H4 (cell line): ENCODE measurements at regions not wholly inside any gene's neighbourhood (a gene's known extent, or its start where the extent isn't known, plus 50 kb on each side); places are given as distances from the start of the nearest gene placed in this dataset.

ENCODE experiments used
- DNase-seq: peaks from one replicate; pipeline ENCODE4 v3.0.0-alpha.2; 2015; ENCODE audit warnings: low spot score

GRCh38 chr5:155839251-155840037 lies 487.5 kb upstream of the SGCD start:
- DNase-seq, result no peak

- DNase-seq, result no peak
Measured at GRCh38 chr5:155844542-155844941, 482.4 kb upstream of the SGCD start.

GRCh38 chr5:155850370-155850769 lies 476.6 kb upstream of the SGCD start:
- DNase-seq, result no peak

- DNase-seq, result no peak
Measured at GRCh38 chr5:155866971-155867370, 460.0 kb upstream of the SGCD start.

- DNase-seq, result no peak
Measured at GRCh38 chr5:155867522-155868088, 459.4 kb upstream of the SGCD start.

- no peak for DNase-seq
Measured at GRCh38 chr5:155870636-155871035, 456.3 kb upstream of the SGCD start.

GRCh38 chr5:155871623-155872022 lies 455.3 kb upstream of the SGCD start:
- DNase-seq, result no peak

GRCh38 chr5:155872629-155873220 lies 454.2 kb upstream of the SGCD start:
- no peak for DNase-seq

- DNase-seq, result no peak
Measured at GRCh38 chr5:155878991-155879575, 447.9 kb upstream of the SGCD start.

- DNase-seq, result no peak
Measured at GRCh38 chr5:155884041-155884440, 442.9 kb upstream of the SGCD start.

- DNase-seq, result no peak
Measured at GRCh38 chr5:155885199-155885598, 441.8 kb upstream of the SGCD start.

GRCh38 chr5:155886311-155887031 lies 440.5 kb upstream of the SGCD start:
- no peak for DNase-seq

- DNase-seq, result no peak
Measured at GRCh38 chr5:155895484-155895883, 431.5 kb upstream of the SGCD start.

- DNase-seq, result no peak
Measured at GRCh38 chr5:155897761-155898160, 429.2 kb upstream of the SGCD start.

GRCh38 chr5:155898284-155898683 lies 428.7 kb upstream of the SGCD start:
- DNase-seq, result no peak

- no peak for DNase-seq
Measured at GRCh38 chr5:155903791-155904190, 423.2 kb upstream of the SGCD start.

- DNase-seq, result no peak
Measured at GRCh38 chr5:155905364-155905763, 421.6 kb upstream of the SGCD start.

GRCh38 chr5:155906046-155906445 lies 420.9 kb upstream of the SGCD start:
- DNase-seq, result no peak

- DNase-seq, result no peak
Measured at GRCh38 chr5:155908543-155908942, 418.4 kb upstream of the SGCD start.

- DNase-seq, result no peak
Measured at GRCh38 chr5:155912291-155912690, 414.7 kb upstream of the SGCD start.

GRCh38 chr5:155914766-155915165 lies 412.2 kb upstream of the SGCD start:
- no peak for DNase-seq

GRCh38 chr5:155915601-155916000 lies 411.4 kb upstream of the SGCD start:
- DNase-seq, result no peak
